BLaER1 treated with 17β-estradiol and CSF1 and Interleukin-3, amounts not matched to agents 10 nM and 100 nM (cell line): ENCODE measurements at regions not wholly inside any gene's neighbourhood (a gene's known extent, or its start where the extent isn't known, plus 50 kb on each side); places are given as distances from the start of the nearest gene placed in this dataset.

Experiments
- H3K27ac ChIP-seq, 11 experiments: shearing (Covaris generic); formaldehyde crosslinking; 2 replicates each; pipeline ENCODE4 v1.8.1; 2022
- H3K27me3 ChIP-seq, 11 experiments: shearing (Covaris generic); formaldehyde crosslinking; 2 replicates each; pipeline ENCODE4 v1.8.1; 2022
- H3K36me3 ChIP-seq, 11 experiments: shearing (Covaris generic); formaldehyde crosslinking; 2 replicates each; pipeline ENCODE4 v1.8.1; 2022
- H3K4me1 ChIP-seq, 10 experiments: shearing (Covaris generic); formaldehyde crosslinking; 2 replicates each; pipeline ENCODE4 v1.8.1; 2022
- H3K4me2 ChIP-seq, 11 experiments: shearing (Covaris generic); formaldehyde crosslinking; 2 replicates each; pipeline ENCODE4 v1.8.1; 2022
- H3K4me3 ChIP-seq, 10 experiments: shearing (Covaris generic); formaldehyde crosslinking; 2 replicates each; pipeline ENCODE4 v1.8.1; 2022
- H3K9ac ChIP-seq, 11 experiments: shearing (Covaris generic); formaldehyde crosslinking; 2 replicates each; pipeline ENCODE4 v1.8.1; 2022
- H3K9me3 ChIP-seq, 11 experiments: shearing (Covaris generic); formaldehyde crosslinking; replicated peaks in 1 of 11; 2 replicates each; pipeline ENCODE4 v1.8.1; 2022
- H4K20me1 ChIP-seq, 11 experiments: shearing (Covaris generic); formaldehyde crosslinking; 2 replicates each; pipeline ENCODE4 v1.8.1; 2022
- Cebpa-rat ChIP-seq, 11 experiments: shearing (Covaris generic); IDR thresholded peaks; 2 replicates each; pipeline ENCODE4 v1.8.1; 2022

DNA sequence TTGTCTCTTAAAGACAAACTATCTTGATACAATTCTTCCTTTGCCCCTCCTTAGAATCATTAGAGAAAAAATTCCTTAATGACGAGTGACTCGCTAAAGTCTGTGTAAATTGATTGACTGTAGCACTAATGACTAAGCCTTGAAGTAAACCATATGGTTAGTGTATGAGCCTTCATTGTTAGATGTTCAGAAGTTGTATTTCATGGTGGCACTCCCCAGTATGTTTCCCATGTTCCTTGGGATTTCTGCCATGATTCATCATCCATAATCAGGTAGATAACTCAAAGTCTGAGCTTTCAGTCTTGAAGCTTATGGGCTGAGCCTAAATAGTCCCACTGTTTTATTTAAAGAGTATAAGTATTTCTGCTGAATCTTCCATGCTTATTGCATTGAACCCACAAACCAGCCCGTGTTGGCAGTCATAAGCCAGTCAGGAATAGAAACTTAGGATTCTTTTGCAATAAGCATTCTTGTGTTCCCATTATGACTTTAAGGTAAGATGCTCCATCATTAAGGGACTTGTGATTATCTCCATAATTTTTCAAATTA, 371.2 kb upstream of the RARB start:
- TF ChIP-seq Cebpa-rat (IDR thresholded peaks at IDR 0.05), result no peak
- Histone ChIP-seq H3K36me3 (no peaks in the 10 kb centered on the region), H3K9ac (no peak overlapping the region), H3K4me2 (no peak overlapping the region), H3K4me3 (no peak overlapping the region), H3K27me3 (no peaks in the 10 kb centered on the region), H3K27ac (no peak overlapping the region), H4K20me1 (no peaks in the 10 kb centered on the region), H3K4me1 (no peaks in the 10 kb centered on the region), H3K9me3 (no peaks in the 10 kb centered on the region)

DNA sequence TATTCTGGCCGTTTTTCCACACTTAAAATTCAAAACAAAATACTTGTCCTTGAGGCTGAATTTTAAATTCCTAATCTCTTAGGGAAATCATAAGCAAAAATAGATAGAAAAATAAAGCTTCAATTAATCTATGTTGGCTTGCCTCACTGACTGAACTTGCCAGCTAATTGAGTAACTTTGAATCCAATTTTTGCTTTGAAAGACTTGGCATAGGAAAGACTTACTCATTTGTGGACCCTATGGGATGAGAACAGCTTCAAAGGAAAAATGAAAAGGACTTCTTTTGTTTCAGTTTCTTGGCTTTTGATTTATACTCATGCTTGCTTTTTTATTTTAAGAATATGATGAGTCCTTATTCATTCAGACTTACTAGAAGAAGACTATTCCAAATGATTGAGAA, 370.7 kb upstream of the RARB start:
- Histone ChIP-seq H3K9ac (no peak overlapping the region), H3K36me3 (no peaks in the 10 kb centered on the region), H3K9me3 (no peaks in the 10 kb centered on the region), H3K4me3 (no peak overlapping the region), H3K4me1 (no peaks in the 10 kb centered on the region), H4K20me1 (no peaks in the 10 kb centered on the region), H3K4me2 (no peak overlapping the region), H3K27ac (no peak overlapping the region), H3K27me3 (no peaks in the 10 kb centered on the region)
- TF ChIP-seq Cebpa-rat (IDR thresholded peaks at IDR 0.05), result no peak

DNA sequence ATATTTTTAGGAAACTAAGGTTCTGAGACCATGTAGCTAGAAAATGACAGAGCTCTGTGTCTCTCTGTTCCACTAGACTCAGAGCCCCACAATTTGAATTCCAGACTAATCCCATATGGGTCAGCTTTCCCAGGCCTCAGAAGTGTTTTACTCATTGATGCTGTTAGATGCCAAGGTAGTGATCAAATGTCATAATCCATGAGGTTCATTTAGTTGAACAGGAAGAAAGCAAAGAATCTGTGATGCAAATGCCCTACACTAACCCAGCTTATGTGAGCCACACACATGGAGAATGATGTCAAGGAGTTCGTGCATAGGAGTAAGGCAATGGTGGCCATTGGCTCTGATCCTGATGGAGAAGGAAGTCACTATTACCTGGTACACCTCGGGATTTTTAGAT, 363.4 kb upstream of the RARB start:
- H3K9me3 ChIP-seq, result no peaks in the 10 kb centered on the region
- no peaks in the 10 kb centered on the region for H3K36me3 ChIP-seq
- H3K27me3 ChIP-seq, result no peaks in the 10 kb centered on the region
- no peak overlapping the region for H3K27ac ChIP-seq
- H3K4me3 ChIP-seq, result no peak overlapping the region
- H3K9ac ChIP-seq, result no peak overlapping the region
- TF ChIP-seq Cebpa-rat (IDR thresholded peaks at IDR 0.05), result no peak
- peaks cover 0 to 10% (median 0%) of the 10 kb centered on the region in 10 experiments; a peak in 4 of 20 replicates for H3K4me1 ChIP-seq
- peak overlapping the region in 4 of 11 experiments; percentile 34 to 48 (median 39); a peak in 6 of 22 replicates for H3K4me2 ChIP-seq
- no peaks in the 10 kb centered on the region for H4K20me1 ChIP-seq

DNA sequence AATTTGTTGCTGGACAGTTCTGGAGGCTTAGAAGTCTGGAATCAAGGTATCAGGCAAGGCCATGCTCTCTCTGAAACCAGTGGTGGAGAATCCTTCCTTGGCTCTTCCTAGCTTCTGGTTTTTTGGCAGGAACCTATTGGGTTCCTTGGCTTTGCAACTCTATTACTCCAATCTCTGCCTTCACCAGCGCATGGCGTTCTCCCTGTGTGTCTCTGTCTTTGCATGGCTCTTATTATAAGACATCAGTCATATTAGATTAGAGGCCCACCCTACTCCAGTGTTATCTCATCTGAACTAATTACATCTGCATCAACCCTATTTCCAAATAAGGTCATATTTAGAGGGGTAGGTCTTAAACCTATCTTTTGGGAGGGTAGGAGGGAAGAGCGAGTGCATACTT, 358.1 kb upstream of the RARB start:
- H3K4me1 ChIP-seq, result no peaks in the 10 kb centered on the region; a peak in 1 of 20 replicates
- H3K9me3 ChIP-seq, result no peaks in the 10 kb centered on the region
- H3K4me3 ChIP-seq, result no peak overlapping the region
- no peaks in the 10 kb centered on the region for H4K20me1 ChIP-seq
- H3K27ac ChIP-seq, result no peak overlapping the region
- no peak for TF ChIP-seq Cebpa-rat (IDR thresholded peaks at IDR 0.05)
- H3K27me3 ChIP-seq, result no peaks in the 10 kb centered on the region
- H3K36me3 ChIP-seq, result no peaks in the 10 kb centered on the region
- H3K9ac ChIP-seq, result no peak overlapping the region
- H3K4me2 ChIP-seq, result no peak overlapping the region

DNA sequence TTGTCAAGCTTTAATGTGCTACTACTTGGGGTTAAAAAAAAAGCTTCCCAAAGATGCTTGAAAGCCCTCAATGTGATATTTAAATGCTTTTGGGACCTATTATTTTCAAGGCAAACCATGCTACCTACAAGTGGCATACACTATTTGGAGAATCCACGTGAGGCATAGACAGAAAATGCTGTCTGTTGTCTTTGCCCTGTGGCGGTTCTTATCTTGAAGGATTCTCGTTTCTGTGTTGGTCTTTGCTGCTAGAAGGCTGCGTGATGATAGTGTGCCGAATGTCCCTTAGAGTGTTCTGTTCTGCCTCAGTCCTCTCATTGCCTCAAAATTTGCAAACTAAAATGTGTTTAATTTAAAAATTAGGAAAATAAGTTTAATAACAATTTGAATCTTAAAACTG, 356.2 kb upstream of the RARB start:
- H3K4me2 ChIP-seq, result no peak overlapping the region
- H3K27me3 ChIP-seq, result no peaks in the 10 kb centered on the region
- TF ChIP-seq Cebpa-rat (IDR thresholded peaks at IDR 0.05), result no peak
- no peaks in the 10 kb centered on the region for H4K20me1 ChIP-seq
- H3K4me1 ChIP-seq, result no peaks in the 10 kb centered on the region
- no peak overlapping the region for H3K27ac ChIP-seq
- H3K4me3 ChIP-seq, result no peak overlapping the region
- no peaks in the 10 kb centered on the region for H3K9me3 ChIP-seq
- no peak overlapping the region for H3K9ac ChIP-seq
- no peaks in the 10 kb centered on the region for H3K36me3 ChIP-seq

DNA sequence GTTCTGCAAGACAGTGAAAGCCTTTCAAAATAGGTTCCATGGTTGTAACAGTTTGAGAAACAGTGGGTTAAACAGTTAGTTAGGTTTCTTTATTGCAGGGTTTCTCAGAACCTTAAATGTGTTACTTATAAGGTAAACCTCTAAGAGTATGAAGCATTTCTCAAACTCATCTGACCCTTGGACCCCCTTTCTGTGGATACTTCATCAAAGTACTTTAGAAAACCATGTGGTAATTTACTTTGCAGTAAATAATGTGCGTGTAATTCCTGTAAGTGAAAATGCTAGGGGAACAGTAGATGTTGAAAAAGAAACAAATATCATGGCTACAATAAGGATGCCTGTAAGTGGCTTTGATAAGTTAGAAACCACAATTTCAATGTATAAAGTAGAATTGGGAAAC, 354.6 kb upstream of the RARB start:
- no peak overlapping the region for H3K27ac ChIP-seq
- H3K27me3 ChIP-seq, result no peaks in the 10 kb centered on the region
- H3K4me3 ChIP-seq, result no peak overlapping the region
- no peaks in the 10 kb centered on the region for H3K36me3 ChIP-seq
- no peaks in the 10 kb centered on the region for H3K9me3 ChIP-seq
- H4K20me1 ChIP-seq, result no peaks in the 10 kb centered on the region
- no peak for TF ChIP-seq Cebpa-rat (IDR thresholded peaks at IDR 0.05)
- H3K9ac ChIP-seq, result no peak overlapping the region
- no peaks in the 10 kb centered on the region for H3K4me1 ChIP-seq
- H3K4me2 ChIP-seq, result no peak overlapping the region

DNA sequence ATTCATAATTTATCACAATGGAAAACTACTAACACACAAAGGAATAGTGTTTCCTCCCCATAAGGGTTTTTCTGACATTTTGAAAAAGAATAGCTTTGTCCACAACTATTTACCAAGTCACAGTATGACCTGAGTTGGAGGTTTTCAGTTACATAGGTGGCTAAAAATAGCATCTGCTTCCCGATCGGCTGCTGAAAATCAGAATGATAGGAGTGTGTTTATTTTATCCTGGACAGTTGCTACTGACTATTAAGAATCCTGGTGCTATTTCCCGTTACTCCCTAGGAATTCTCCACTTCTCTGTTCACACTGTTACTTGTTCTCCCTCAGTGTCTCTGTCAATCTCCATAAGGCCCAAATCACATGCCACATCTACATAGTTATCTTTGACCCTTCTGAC, 353.9 kb upstream of the RARB start:
- TF ChIP-seq Cebpa-rat (IDR thresholded peaks at IDR 0.05), result no peak
- Histone ChIP-seq H3K4me2 (no peak overlapping the region), H3K27ac (no peak overlapping the region), H4K20me1 (no peaks in the 10 kb centered on the region), H3K4me1 (no peaks in the 10 kb centered on the region), H3K9me3 (no peaks in the 10 kb centered on the region), H3K4me3 (no peak overlapping the region), H3K36me3 (no peaks in the 10 kb centered on the region), H3K27me3 (no peaks in the 10 kb centered on the region), H3K9ac (no peak overlapping the region)

DNA sequence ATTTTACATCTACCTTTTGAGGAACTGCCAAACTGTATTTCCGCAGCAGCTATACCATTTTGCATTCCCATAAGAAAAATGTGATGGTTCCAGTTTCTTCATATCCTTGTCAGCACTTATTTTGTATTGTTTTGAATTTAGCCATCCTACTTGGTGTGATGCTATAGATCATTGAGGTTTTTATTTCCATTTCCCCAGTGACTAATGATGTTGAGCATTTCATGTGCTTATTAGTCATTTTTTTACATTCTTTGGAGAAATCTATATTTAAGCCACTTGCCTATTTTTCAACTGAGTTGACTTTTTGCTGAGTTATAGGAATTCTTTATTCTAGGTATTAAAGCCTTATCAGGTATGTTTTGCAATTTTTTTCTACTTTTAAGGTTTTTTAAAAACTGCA, 347.6 kb upstream of the RARB start:
- Histone ChIP-seq H3K4me2 (no peak overlapping the region), H3K9ac (no peak overlapping the region), H3K27me3 (no peaks in the 10 kb centered on the region), H3K4me1 (peaks cover 0 to 10% (median 0%) of the 10 kb centered on the region in 10 experiments; a peak in 3 of 20 replicates), H4K20me1 (no peaks in the 10 kb centered on the region), H3K36me3 (no peaks in the 10 kb centered on the region), H3K4me3 (no peak overlapping the region), H3K27ac (no peak overlapping the region), H3K9me3 (no peaks in the 10 kb centered on the region)
- TF ChIP-seq Cebpa-rat (IDR thresholded peaks at IDR 0.05), result no peak

DNA sequence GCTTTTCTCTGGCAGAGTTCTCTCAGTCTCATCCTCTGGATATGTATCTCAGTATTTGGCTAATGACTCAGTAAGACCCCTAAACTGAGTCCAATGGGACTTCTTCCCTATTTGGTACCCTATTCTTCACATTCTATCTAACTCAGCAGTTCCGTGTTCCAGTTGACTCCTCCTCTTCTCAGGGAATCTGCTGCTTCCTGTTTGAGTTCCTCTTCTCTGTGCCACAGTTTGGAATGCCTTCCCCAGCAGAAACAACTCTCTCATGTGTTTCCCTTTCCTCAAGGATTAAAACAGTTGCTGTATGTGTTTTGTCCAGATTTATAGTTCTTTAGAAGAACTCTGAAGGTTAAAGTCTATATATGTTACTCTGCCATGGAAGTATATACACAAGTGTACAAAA, 344.0 kb upstream of the RARB start:
- peak overlapping the region in 3 of 11 experiments; percentile 13 to 22 (median 16); a peak in 5 of 22 replicates for H3K4me2 ChIP-seq
- no peaks in the 10 kb centered on the region for H4K20me1 ChIP-seq
- H3K4me3 ChIP-seq, result no peak overlapping the region
- H3K27ac ChIP-seq, result no peak overlapping the region
- H3K27me3 ChIP-seq, result no peaks in the 10 kb centered on the region
- H3K4me1 ChIP-seq, result peaks cover 0 to 10% (median 0%) of the 10 kb centered on the region in 10 experiments; a peak in 3 of 20 replicates
- no peak for TF ChIP-seq Cebpa-rat (IDR thresholded peaks at IDR 0.05)
- H3K9ac ChIP-seq, result no peak overlapping the region
- no peaks in the 10 kb centered on the region for H3K9me3 ChIP-seq
- H3K36me3 ChIP-seq, result no peaks in the 10 kb centered on the region

DNA sequence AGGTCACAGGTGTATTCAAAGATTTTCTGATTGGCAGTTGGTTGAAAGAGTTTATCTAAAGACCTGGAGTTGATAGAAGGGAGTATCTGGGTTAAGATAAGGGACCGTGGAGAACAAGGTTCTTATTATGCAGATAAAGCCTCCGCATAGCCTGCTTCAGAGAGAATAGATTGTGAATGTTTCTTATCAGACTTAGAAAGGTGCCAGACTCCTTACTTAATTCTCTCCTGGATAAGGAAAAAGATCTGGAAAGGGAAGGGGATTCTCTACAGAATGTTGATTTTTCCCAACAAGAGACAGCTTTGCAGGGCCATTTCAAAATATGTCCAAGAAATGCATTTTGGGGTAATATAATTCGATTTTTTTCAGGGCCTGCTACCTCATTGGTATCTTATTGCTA, 341.3 kb upstream of the RARB start:
- TF ChIP-seq Cebpa-rat (IDR thresholded peaks at IDR 0.05), result no peak
- Histone ChIP-seq H3K36me3 (no peaks in the 10 kb centered on the region), H3K4me1 (peaks cover 0 to 13% (median 0%) of the 10 kb centered on the region in 10 experiments; a peak in 3 of 20 replicates), H4K20me1 (no peaks in the 10 kb centered on the region), H3K27ac (no peak overlapping the region), H3K9me3 (no peaks in the 10 kb centered on the region), H3K9ac (no peak overlapping the region), H3K27me3 (no peaks in the 10 kb centered on the region), H3K4me3 (no peak overlapping the region), H3K4me2 (no peak overlapping the region)
